ENCODE measurements at regions not wholly inside any gene's neighbourhood (a gene's known extent, or its start where the extent isn't known, plus 50 kb on each side); places are given as distances from the start of the nearest gene placed in this dataset.

GRCh38 chr12:115697340-115697739, 580.2 kb downstream of the MED13L start:
- TF ChIP-seq ZBTB7A (IDR thresholded peaks at IDR 0.05; ENCODE audit: low read depth), result no peak

- no peak for TF ChIP-seq TAF1 (IDR thresholded peaks at IDR 0.05; ENCODE audit: low read depth)
- TF ChIP-seq ZBTB7A (IDR thresholded peaks at IDR 0.05; ENCODE audit: low read depth), result no peak
- no peak for TF ChIP-seq YY1 (IDR thresholded peaks at IDR 0.05; ENCODE audit: low read depth)
- TF ChIP-seq USF1 (IDR thresholded peaks at IDR 0.05), result no peak
- no peak for TF ChIP-seq TEAD4 (IDR thresholded peaks at IDR 0.05)
- TF ChIP-seq EGR1 (IDR thresholded peaks at IDR 0.05), result no peak
- TF ChIP-seq FOXM1 (IDR thresholded peaks at IDR 0.05; ENCODE audit: borderline replicate concordance, low read depth), result no peak
- TF ChIP-seq MAX (IDR thresholded peaks at IDR 0.05), result no peak
- TF ChIP-seq RAD21 (IDR thresholded peaks at IDR 0.05; ENCODE audit: low read depth), result no peak
- no peak for TF ChIP-seq EP300 (IDR thresholded peaks at IDR 0.05; ENCODE audit: borderline replicate concordance)
- TF ChIP-seq REST (IDR thresholded peaks at IDR 0.05; ENCODE audit: low read depth), result no peak
- no peak for TF ChIP-seq NFIC (IDR thresholded peaks at IDR 0.05)
- no peak for TF ChIP-seq CREB1 (IDR thresholded peaks at IDR 0.05; ENCODE audit: low read depth)
Measured at GRCh38 chr12:115694564-115694963, 582.9 kb downstream of the MED13L start.

GRCh38 chr12:115693970-115694369, 583.5 kb downstream of the MED13L start:
- no peak for TF ChIP-seq TCF12 (IDR thresholded peaks at IDR 0.05; ENCODE audit: low read depth)
- TF ChIP-seq NFIC (IDR thresholded peaks at IDR 0.05), result no peak
- TF ChIP-seq TAF1 (IDR thresholded peaks at IDR 0.05; ENCODE audit: low read depth), result no peak
- TF ChIP-seq CEBPB (IDR thresholded peaks at IDR 0.05), result no peak
- no peak for TF ChIP-seq EGR1 (IDR thresholded peaks at IDR 0.05)

GRCh38 chr12:115691123-115691522, 586.4 kb downstream of the MED13L start:
- TF ChIP-seq CEBPB (IDR thresholded peaks at IDR 0.05) (no peak), USF1 (IDR thresholded peaks at IDR 0.05) (no peak), CREB1 (IDR thresholded peaks at IDR 0.05; ENCODE audit: low read depth) (no peak), ZBTB7A (IDR thresholded peaks at IDR 0.05; ENCODE audit: low read depth) (no peak), TEAD4 (IDR thresholded peaks at IDR 0.05) (no peak), FOXM1 (IDR thresholded peaks at IDR 0.05; ENCODE audit: borderline replicate concordance, low read depth) (no peak), TAF1 (IDR thresholded peaks at IDR 0.05; ENCODE audit: low read depth) (no peak), TCF12 (IDR thresholded peaks at IDR 0.05; ENCODE audit: low read depth) (no peak), EP300 (IDR thresholded peaks at IDR 0.05; ENCODE audit: borderline replicate concordance) (no peak), EGR1 (IDR thresholded peaks at IDR 0.05) (no peak), YY1 (IDR thresholded peaks at IDR 0.05; ENCODE audit: low read depth) (no peak)

DNA sequence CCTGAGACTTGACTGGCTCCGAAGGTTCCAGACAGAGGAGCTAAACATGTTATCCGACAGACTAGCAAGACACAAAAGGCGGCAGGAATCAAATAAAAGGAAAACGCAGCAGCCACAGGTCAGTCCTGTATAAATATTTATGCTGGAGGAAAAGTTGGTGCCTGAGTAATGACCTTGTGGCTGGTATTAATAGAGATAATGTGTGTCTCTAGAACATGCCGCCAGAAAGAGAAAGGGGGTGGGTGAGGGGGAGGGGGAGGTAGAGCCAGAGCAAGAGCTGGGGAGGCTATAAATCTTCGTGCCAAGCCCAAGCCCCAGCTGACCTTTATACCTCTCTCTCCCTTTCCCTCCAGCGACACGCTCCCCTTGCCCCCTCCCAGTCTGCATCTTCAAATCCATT, 590.4 kb downstream of the MED13L start:
- TF ChIP-seq MAX (IDR thresholded peaks at IDR 0.05) (no peak), YY1 (IDR thresholded peaks at IDR 0.05; ENCODE audit: low read depth) (no peak), RAD21 (IDR thresholded peaks at IDR 0.05; ENCODE audit: low read depth) (no peak), FOXM1 (IDR thresholded peaks at IDR 0.05; ENCODE audit: borderline replicate concordance, low read depth) (no peak), CREB1 (IDR thresholded peaks at IDR 0.05; ENCODE audit: low read depth) (no peak), TCF12 (IDR thresholded peaks at IDR 0.05; ENCODE audit: low read depth) (no peak)

DNA sequence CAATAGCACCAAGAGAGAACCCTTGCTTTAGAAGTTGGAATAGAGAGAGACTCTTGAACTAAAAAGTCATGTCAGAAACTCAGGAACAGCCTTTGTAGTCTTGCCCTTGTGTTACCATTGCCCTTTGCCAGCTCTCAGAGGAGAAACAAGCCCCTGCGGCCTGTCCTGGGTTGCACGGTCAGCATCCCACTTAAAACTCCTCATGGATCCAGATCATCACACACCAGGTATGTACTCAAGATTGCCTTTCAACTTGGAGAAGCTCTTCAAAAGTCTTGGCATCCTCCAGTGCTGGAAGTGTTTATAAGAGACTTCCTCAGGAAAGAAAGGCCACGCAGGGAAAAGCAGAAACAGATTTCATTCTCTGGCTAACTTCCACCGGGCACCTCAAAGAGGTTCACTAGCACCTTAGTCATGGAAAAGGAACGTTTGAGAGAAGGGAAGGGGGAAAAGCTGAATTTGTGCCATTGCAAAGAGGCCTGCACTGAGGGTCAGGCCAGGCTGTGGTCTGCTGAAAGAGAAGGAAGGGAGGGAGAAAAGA, 594.2 kb downstream of the MED13L start:
- TF ChIP-seq RAD21 (IDR thresholded peaks at IDR 0.05; ENCODE audit: low read depth) (no peak), TEAD4 (IDR thresholded peaks at IDR 0.05) (no peak), EGR1 (IDR thresholded peaks at IDR 0.05) (no peak)

DNA sequence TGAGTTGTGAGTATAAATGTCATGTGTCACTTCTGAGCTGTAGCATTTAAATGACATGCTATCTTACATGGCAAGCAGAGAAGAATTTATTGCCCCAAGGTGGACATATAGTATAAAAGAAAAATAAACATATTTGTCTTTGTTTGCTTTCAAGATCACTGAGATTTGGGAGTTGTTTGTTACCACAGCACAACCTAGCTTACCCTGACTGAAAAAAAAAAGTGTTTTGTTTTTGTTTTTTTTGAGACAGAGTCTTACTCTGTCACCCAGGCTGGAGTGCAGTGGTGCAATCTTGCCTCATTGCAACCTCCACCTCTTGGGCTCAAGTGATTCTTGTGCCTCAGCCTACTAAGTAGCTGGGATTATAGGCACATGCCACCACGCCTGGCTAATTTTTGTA, 596.5 kb downstream of the MED13L start:
- no peak for TF ChIP-seq RAD21 (IDR thresholded peaks at IDR 0.05; ENCODE audit: low read depth)
- TF ChIP-seq CREB1 (IDR thresholded peaks at IDR 0.05; ENCODE audit: low read depth), result no peak
- no peak for TF ChIP-seq TEAD4 (IDR thresholded peaks at IDR 0.05)
- no peak for TF ChIP-seq YY1 (IDR thresholded peaks at IDR 0.05; ENCODE audit: low read depth)
- no peak for TF ChIP-seq REST (IDR thresholded peaks at IDR 0.05; ENCODE audit: low read depth)
- no peak for TF ChIP-seq FOXM1 (IDR thresholded peaks at IDR 0.05; ENCODE audit: borderline replicate concordance, low read depth)
- no peak for TF ChIP-seq EGR1 (IDR thresholded peaks at IDR 0.05)
